Lower leg skin (tissue), 4 donors: ENCODE measurements at regions not wholly inside any gene's neighbourhood (a gene's known extent, or its start where the extent isn't known, plus 50 kb on each side); places are given as distances from the start of the nearest gene placed in this dataset.

ENCODE experiments used
- DNase-seq, 2 donors: peaks; one replicate each; pipeline ENCODE4 v3.0.0-alpha.2; 2019; ENCODE audit warnings: low spot score in 2 of 2
- H3K4me3 ChIP-seq: fragments of 200-600 bp; sonication (generic); 2 replicates; pipeline ENCODE4 v1.5.1; 2017; ENCODE audit warnings: mild to moderate bottlenecking, low read depth; ENCODE audit not compliant: poor library complexity, severe bottlenecking
- CTCF ChIP-seq, 3 donors: fragments of 450-650 bp; IDR thresholded peaks; one replicate each; pipeline ENCODE4 v1.5.1; 2016; ENCODE audit warnings: antibody characterized with exemption in 3 of 3, mild to moderate bottlenecking in 3 of 3, moderate library complexity in 2 of 3
- POLR2A ChIP-seq, 2 donors: fragments of 450-650 bp; IDR thresholded peaks; one replicate each; pipeline ENCODE4 v1.6.1; 2016 to 2017; ENCODE audit warnings: antibody characterized with exemption in 2 of 2, mild to moderate bottlenecking in 1 of 2, moderate library complexity in 1 of 2
- WGBS, 2 donors: methylation state at CpG; one replicate each; pipeline ENCODE4 v1.1.5; 2018; 5-methylcytosine and 5-hydroxymethylcytosine counted together
- intact Hi-C: fragments of 100-400 bp; cut with DNase I; formaldehyde crosslinking; loops from one replicate; pipeline ENCODE4 v1.15.0; 2023; ENCODE audit warnings: low total_unique reads

GRCh38 chr3:181289306-181289705, 299.8 kb upstream of the DNAJC19 start:
- no peak overlapping the region for H3K4me3 ChIP-seq
- intact Hi-C loops, result no loop called here
- 63 to 66% methylated on average over 4 of the region's 4 CpGs for WGBS, 2 donors
- DNase-seq, result no peak
- TF ChIP-seq POLR2A (IDR thresholded peaks at IDR 0.05), result no peak

GRCh38 chr3:181288145-181288544, 298.6 kb upstream of the DNAJC19 start:
- WGBS, 2 donors, result 52 to 63% methylated on average over 3 of the region's 3 CpGs

GRCh38 chr3:181279239-181279565, 289.7 kb upstream of the DNAJC19 start:
- WGBS, 2 donors, result 76 to 78% methylated on average over 2 of the region's 2 CpGs
- intact Hi-C loops, result no loop called here
- no peak overlapping the region for H3K4me3 ChIP-seq
- no peak for TF ChIP-seq POLR2A (IDR thresholded peaks at IDR 0.05)
- TF ChIP-seq CTCF (IDR thresholded peaks at IDR 0.05), result no peak
- no peak for DNase-seq

More at GRCh38 chr3:181288145-181288544, 298.6 kb upstream of the DNAJC19 start:
- no peak for DNase-seq
- H3K4me3 ChIP-seq, result no peak overlapping the region
- TF ChIP-seq POLR2A (IDR thresholded peaks at IDR 0.05) (no peak), CTCF (IDR thresholded peaks at IDR 0.05) (no peak)
- intact Hi-C loops, result no loop called here

- no peak overlapping the region for H3K4me3 ChIP-seq
- WGBS, 2 donors, result 53 to 59% methylated on average over 5 of the region's 5 CpGs
- TF ChIP-seq POLR2A (IDR thresholded peaks at IDR 0.05), result no peak
- TF ChIP-seq CTCF (IDR thresholded peaks at IDR 0.05), result no peak
- no peak for DNase-seq
- intact Hi-C loops, result no loop called here
Measured at GRCh38 chr3:181278468-181279238, 289.1 kb upstream of the DNAJC19 start.

GRCh38 chr3:181276358-181276896, 286.9 kb upstream of the DNAJC19 start:
- TF ChIP-seq POLR2A (IDR thresholded peaks at IDR 0.05) (no peak), CTCF (IDR thresholded peaks at IDR 0.05) (no peak)
- no peak overlapping the region for H3K4me3 ChIP-seq
- no peak for DNase-seq
- 82 to 89% methylated on average over 5 to 6 of the region's 6 CpGs for WGBS, 2 donors
- intact Hi-C loops, result no loop called here

- DNase-seq, result no peak
- TF ChIP-seq POLR2A (IDR thresholded peaks at IDR 0.05) (no peak), CTCF (IDR thresholded peaks at IDR 0.05) (no peak)
- 85% methylated on average over 1 of the region's 1 CpG for WGBS, 2 donors
- H3K4me3 ChIP-seq, result no peak overlapping the region
- intact Hi-C loops, result no loop called here
Measured at GRCh38 chr3:181274025-181274424, 284.5 kb upstream of the DNAJC19 start.
